HG03280 (cell line): ENCODE measurements at regions not wholly inside any gene's neighbourhood (a gene's known extent, or its start where the extent isn't known, plus 50 kb on each side); places are given as distances from the start of the nearest gene placed in this dataset.
A peak's percentile ranks its signal among the peaks of the same experiment; 100 is the strongest.
"Not testable (repeated sequence)": the region's sequence is repeated elsewhere in the genome, so short reads cannot be mapped to it uniquely, and the experiment has no call there.

Source experiments
- ATAC-seq: cut with Tn5 transposase; IDR thresholded peaks from one replicate; pipeline ENCODE4 v1.9.1; 2021; ENCODE audit warnings: mild to moderate bottlenecking, moderate library complexity; ENCODE audit not compliant: unreplicated experiment

DNA sequence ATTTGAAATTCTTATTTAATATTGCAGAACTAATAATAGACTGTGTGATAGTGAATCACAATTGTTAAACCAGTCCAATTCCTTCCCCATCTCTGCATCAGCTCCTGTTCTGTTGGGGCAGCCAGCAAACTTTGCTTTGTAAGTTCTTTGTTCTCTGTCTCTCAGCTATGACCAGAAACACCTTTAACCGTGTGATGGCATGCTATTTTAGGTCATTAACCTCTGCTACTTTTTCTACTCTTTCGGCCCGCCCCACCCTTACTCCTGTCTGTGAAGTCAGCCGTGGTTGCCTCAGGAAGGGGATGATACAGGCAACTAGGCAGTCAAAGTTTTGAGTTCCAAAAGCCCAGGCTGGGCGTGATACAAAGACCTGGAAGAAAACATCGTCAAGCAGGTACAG is 51.3 kb upstream of the EGFL6 start:
- ATAC-seq, result no peak

DNA sequence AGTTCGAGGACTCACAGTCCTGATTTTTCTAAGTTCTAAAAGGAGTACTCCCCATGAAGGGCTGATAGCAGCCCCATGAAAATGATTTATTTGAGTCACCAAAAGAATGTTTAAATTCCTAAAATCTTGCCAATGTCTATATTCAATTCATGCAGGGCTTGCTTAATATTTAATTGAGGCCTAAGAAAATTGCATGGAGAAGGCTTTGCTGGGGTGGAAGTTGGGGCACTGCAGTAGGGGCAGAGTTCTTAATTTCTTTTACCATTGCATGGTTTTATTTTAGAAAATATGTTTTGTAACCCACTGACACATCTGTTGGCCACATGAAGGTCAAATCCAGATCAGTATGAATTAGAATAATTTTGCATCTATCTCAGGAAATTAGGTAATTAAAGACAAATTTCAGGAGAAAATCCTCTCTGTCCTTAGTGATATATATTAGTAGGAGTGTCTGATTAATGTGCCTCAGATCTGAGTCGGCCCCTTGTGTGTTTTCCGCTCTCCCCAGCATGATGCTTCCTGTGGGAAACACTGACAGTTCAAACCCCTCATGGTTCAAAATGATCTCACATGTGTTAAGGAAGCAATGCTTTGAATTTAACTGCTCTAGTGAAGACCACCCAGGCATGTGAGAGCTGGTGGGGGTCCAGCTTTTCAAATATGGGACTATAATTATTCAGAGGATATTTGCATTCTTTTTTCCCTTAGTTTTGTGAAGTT is 54.0 kb upstream of the EGFL6 start:
- no peak for ATAC-seq

DNA sequence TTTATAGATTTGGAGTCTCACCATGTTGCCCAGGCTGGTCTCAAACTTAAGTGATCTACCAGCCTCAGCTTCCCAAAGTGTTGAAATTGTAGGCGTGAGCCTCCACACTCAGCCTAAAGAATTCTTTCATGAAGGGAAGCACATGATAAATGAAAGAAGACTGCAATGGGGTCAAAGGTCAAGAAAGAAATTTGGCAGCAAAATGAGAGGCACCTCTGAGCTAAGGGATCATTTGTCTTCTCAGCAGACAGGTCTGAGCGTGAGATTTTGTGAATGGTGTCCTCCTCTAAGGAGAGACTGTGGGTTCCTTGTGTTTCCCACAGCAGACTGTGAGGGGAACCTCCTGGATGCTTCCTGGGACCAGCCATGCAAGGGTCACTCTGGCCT is 57.5 kb upstream of the EGFL6 start:
- ATAC-seq, result no peak

DNA sequence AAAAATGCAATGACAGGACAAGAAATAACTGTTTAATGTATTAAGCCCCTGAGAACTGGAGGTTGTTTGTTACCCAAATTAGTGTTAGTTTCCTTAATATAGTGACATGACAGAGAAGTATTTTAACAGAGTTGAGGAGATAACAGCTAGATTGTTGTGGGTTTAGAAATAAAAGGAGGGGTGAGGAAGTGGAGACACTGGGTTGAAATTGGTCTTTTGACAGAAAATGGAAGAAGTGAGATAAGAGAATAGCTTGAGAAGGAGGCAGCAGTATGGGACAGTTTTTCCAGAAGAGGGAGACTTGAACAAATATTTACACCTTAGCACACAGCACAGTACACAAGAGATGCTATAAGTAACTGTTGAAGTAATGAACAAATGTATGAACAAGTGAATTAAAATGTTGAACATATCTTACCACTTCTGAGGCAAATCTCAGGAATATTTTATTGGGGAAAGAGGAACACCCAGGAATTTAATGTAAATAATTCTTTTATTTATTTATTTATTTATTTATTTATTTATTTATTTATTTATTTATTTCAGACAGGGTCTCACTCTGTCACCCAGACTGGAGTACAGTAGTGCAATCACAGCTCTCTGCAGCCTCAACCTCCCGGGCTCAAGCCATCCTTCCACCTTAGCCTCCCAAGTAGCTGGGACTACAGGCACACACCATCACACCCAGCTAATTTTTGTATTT is 58.0 kb upstream of the EGFL6 start:
- ATAC-seq, result no peak

DNA sequence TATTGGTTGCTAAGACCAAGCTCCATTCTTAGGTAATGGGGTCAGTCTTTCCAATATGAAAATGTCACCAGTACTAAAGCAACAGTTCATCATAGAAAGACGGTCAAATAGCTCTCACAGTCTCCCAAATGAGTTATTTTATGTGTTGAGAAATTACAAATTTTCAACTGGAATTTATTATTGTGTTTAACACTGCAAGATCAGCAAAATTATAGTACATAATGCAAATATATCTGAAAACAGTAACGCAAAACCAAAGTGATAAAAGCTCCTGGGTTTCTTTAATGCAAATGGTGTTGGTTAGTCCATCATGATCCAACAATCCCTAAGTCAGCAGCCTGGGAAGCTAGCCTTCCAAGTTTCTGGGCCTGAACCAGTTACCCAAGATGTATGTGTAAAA is 61.5 kb upstream of the EGFL6 start:
- ATAC-seq, result no peak

DNA sequence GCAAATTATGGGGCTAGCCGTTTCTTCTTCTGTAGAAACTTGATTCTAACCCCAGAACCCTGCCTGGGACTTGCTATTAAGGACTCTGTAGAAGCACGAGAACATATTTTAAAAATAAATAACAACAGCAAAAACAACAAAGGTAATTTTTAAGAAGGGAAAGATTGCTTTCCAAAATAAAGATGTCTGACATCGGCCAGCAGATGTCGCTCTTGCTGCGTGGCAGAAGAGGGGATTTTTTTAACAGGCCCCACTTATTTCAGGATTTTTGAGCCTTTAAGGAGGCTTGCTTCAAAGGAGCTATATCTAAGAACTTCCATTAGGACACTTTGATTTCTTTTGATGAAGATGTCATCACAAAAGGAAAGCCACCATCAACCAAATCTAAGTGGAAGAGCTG is 62.8 kb upstream of the EGFL6 start:
- no peak for ATAC-seq

DNA sequence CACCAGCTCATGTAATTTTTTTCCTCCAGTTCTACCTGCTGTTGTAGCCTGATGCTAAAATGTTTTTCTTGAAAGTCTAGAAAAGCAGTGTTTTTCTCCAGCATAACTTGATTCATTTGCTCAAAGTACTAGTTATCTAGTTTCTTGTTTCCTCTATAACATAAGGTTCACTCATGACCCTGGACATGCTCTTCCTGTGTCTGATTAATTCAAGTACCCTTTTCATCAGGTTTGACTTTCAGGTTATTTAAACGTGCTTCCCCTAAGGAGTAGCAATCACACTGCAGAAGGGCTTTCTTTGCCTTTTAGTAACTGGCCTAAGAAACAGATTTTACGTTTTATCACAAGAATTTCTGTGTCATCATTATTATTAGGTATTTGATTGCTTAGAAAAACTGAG is 66.8 kb upstream of the EGFL6 start:
- no peak for ATAC-seq

DNA sequence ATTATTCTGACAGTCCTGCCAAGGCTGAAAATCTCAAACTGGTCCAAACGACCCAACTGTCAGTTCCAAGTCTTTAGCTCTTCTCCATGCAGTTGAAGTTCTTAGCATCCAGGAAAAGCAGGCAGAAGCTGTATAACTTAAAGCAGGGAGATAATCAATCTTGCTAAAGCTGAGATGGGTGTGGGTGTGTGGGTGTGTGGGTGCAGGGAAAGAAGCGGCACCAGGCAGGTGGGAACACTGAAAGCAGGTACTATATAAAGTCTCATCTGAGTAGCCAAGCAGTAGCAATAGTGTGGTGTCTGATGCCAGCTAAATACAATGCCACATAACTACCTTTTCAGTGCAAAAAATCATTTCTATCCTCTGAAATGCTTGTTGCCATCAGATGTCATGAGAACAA is 69.7 kb upstream of the EGFL6 start:
- no peak for ATAC-seq

DNA sequence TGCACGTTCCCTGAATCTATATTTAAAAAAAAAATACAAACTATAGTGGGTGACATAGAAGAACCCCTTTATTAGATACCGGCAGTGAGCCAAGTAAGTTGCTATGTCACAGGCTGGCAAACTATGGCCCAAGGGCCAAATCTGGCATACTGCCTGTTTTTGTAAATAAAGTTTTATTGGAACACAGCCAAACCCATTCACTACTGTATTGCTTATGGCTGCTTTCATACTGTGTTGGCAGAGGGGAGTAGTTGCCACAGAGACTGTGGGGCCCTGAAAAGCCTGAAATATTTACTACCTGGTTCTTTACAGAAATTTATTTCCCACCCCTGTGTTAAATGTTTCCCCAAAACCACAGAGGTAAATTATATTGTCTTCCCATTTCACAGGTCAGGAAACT is 71.2 kb upstream of the EGFL6 start:
- no peak for ATAC-seq

DNA sequence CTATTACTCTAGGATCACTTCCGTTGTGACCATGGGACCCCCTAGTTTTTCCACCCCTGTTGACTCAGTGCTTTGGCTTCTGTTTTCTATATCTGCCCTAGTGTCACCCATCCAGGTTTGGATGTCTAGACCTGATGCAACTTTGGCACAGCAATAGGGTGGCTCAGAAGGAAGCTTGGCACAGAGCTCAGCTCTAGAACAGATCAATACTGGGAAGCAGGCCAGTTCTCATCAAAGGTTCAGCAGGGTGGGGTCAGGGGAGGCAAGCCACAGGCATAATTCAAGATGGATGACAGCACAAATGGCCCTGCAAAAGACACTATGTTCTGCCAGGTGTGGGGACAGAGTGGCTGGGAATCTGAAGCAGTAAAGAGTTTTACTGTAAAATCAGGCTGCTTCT is 74.2 kb upstream of the EGFL6 start:
- ATAC-seq, result no peak

DNA sequence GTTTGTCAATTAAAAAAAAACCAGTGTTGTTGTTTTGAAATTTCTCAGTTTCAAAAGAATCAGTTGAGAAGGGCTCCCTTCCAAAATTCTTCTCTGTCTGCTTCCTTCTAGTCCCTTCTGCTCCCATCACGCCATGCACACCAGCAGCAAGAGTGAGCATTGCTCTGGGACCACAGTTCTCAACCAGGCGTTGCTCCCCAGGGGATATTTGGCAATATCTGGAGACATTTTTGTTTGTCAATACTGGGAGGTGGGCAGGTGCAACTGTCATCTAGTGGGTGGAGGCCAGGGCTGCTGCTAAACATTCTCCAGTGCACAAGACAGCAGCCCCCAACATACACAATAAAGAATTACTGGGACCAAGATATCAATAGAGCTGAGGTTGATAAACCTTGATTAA is 74.8 kb upstream of the EGFL6 start:
- ATAC-seq, result no peak

DNA sequence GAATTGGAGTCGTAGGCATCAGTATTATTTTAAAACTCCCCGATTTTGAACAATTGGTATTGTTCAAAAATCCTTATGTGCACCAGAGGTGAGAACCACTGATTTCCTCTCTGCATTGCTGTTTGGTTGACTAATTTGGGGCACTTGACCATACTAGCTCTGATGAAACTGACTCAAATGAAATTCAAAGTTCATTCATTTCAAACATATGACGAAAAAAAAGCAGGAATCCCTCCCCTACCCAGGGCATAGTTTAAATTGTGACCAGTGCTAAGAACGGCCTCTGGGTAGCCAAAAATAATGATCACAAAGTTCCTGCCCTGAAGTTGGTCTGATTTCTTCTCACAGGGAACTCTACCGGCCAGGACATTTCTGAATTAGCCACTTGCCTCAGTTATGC is 75.7 kb upstream of the EGFL6 start:
- no peak for ATAC-seq

DNA sequence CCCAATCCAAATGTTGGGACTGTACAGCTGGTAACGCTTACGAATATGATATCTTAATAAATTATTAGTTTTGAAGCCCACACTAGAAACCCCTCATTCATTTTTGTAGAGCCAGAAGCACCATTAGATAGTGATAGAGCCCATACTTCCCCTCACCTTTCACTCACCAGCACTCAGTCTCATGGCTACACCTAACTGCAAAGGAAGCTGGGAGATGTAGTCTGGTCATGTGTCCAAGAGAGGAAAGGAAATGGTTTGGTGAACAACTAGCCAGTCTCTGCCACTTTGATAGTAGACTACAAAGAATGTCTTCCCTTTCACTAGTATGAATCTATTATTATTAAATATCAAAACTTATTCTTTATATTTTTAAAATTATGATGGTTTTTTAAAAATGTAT is 77.1 kb upstream of the EGFL6 start:
- no peak for ATAC-seq

DNA sequence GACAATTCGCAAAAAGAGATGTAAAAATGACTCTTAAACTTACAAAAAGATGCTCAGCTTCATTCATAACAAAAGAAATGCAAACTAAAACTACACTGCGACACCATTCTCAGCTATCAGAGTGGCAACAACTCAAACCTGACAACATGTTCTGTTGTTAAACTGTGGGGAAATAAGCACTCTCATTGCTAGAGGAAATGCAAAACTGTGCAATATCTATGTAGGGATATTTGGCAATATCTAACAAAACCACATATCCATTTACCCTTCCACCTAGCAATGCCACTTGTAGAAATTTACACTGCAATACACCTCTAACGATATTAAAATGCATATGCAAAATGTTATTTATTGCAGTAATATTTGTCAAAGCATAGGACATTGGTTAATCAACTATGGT is 78.3 kb upstream of the EGFL6 start:
- ATAC-seq, result no peak

DNA sequence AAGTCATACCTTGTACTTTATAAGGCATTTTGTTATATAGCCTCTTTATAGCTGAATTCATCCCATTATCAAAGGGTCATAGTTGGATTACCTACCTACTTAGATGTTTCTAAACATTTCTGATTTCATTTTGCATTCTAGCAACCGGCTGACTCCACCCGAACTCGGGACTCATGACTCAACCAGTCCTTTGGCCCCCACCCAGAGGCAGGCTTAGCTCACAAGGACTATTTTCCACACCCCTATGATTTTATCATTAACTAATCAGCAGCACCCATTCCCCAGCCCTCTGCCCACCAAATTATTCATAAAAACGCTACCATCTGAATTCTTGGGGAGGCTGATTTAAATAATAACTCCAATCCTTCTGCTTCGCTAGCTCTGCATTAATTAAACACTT is 79.9 kb upstream of the EGFL6 start:
- no peak for ATAC-seq

DNA sequence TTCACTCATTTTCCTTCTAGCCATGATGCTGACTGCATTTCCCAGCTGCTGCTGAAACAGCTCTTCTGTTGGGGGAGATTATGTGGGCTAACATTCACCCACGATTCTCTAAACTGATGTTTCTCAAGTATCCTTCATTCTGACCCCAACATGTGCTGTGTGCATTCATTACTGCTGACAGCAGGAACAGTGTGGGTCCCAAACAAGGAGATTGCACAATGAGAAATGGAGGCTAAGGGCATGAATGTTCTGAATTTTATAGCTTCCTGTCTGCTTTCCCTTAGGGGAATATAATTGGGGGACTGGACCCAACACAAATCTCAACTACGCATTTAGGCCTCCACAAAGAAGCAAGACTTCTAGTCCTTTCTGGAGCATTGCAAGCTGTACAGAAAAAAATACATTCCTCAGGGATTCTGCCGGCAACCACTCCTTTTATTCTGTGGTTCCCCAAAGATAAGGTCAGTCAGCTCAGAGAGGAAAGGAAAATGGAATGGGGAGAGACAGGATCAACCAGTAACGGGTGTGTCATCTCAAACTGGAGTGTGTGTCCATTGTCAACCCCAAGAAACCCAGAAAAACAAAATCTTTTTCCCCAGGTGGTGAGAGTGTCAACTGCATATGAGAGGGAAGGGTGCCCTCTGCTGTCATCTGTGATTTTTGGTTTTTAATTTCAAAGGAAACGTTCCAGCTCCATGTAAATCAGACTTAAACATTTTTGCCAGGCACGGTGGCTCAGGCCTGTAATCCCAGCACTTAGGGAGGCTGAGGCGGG is 81.5 kb upstream of the EGFL6 start:
- ATAC-seq, result peak; percentile 52

DNA sequence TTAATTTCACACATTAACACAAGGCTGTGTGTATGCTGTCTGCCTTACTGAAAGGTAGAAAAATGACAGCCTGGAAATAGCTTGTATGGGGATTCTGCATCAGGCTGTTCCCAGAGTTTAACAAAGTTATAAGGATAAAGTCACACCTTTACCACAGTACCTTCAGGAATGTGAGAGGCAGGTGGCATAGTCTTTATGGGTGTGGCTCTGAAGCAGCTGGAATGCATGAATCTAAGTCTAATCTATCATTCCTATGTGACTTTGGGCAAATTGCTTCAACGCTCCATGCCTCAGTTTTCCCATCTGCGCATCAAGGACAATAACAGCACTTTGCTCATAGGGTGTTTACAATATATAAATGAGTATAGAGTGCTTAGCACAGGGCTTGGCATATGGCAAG is 84.2 kb upstream of the EGFL6 start:
- ATAC-seq, result no peak

DNA sequence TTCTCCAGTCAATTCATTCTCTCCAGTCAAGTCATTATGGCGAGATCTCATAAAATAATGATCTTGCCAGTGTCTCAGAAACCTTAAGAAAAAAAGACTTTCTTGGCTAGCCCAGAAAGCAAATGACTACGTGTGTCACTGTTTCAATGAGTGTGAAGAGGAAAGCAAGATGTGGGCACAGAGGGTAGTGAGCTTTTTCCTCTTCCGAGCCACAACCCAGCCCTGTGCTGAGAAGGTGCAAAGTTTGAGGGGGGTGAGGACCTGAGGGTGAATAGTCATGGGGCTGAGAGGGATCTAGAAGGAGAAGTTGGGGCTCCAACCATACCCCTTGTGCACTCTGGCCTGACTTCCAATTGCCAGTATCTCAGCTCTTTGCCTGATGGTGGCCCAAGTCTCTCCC is 85.6 kb upstream of the EGFL6 start:
- ATAC-seq, result no peak

DNA sequence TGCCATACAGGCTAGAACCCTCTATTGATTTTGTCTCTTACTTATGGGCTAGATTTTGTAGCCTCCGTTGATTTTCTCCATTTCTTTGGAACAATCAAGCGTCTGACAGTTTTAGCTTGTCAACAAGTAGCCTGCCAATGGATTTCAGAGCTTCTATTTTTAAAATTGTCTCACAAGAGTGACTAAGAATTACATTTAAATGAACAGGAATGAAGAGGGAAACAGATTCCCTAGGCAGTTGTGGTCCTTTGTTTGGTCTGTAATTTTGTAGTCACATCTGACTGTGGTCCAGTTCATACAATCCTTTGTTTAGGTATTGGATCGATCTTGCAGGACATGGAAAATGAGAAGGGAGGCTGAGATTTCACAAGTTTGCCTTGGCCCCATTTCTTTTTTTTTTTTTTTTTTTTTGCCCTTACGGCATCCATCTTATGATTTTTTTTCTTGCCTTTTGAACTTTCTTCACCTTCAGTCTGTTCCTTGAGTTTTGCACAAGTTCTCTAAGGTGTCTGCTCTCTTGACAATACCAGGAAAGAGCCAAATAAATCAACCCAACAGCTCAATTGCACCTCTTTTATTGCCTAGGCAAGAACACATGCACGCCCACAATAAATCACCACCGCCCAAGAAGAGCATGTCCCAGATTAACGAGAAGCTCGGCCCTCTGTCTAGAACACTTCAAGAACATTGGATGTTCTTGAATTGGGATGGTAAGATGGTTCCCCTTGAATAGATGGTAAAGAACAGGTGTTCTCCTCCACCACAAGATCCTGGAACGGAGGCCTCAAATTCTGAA is 86.5 kb upstream of the EGFL6 start:
- no peak for ATAC-seq

DNA sequence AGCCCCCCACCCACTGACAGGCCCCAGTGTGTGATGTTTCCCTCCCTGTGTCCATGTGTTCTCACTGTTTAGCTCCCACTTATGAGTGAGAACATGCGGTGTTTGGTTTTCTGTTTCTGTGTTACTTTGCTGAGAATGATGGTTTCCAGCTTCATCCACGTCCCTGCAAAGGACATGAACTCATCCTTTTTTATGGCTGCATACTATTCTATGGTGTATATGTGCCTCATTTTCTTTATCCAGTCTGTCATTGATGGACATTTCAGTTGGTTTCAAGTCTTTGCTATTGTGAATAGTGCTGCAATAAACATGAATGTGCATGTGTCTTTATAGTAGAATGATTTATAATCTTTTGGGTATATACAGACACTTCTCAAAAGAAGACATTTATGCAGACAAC is 88.6 kb upstream of the EGFL6 start:
- not testable (repeated sequence) for ATAC-seq

DNA sequence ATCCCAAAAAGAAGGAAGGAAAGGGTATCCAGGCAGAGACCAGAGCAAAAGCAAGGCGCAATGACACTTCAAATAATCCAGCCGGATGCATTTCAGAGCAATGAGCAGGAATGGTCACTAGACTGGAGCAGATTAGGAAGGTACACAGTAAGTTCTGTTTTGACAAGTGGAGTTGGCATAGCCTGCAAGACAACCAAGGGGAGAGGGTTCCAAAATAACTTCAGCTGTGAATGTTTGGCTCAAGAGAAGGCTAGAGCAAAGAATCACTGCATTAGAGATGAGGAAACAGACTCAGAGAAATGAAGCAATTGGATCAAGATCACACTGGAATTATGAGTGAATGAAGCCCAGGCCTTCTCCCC is 90.0 kb upstream of the EGFL6 start:
- no peak for ATAC-seq
